Fibroblast of mammary gland (primary cell): ENCODE measurements at regions not wholly inside any gene's neighbourhood (a gene's known extent, or its start where the extent isn't known, plus 50 kb on each side); places are given as distances from the start of the nearest gene placed in this dataset.

ENCODE experiments used
- DNase-seq: peaks from one replicate; pipeline ENCODE4 v3.0.0-alpha.2; 2010; ENCODE audit warnings: low read depth
- H3K4me3 ChIP-seq: 2 replicates; pipeline ENCODE4 v1.5.1; 2011; ENCODE audit warnings: low read depth, mild to moderate bottlenecking, low read length, moderate library complexity; ENCODE audit not compliant: control insufficient read depth
- CTCF ChIP-seq: conservative IDR thresholded peaks from 2 replicates; pipeline ENCODE4 v1.5.1; 2011; ENCODE audit warnings: low read depth, low read length, inconsistent platforms; ENCODE audit not compliant: control insufficient read depth, insufficient read depth

GRCh38 chr2:83756219-83756618 lies 702.9 kb downstream of the SUCLG1 start:
- TF ChIP-seq CTCF, result no peak
- no peak overlapping the region for H3K4me3 ChIP-seq
- no peak for DNase-seq

- no peak for DNase-seq
- no peak overlapping the region for H3K4me3 ChIP-seq
- no peak for TF ChIP-seq CTCF
Measured at GRCh38 chr2:83747141-83747540, 711.9 kb downstream of the SUCLG1 start.

GRCh38 chr2:83744855-83745254 lies 714.2 kb downstream of the SUCLG1 start:
- H3K4me3 ChIP-seq, result no peak overlapping the region
- no peak for DNase-seq
- no peak for TF ChIP-seq CTCF

GRCh38 chr2:83742117-83742782 lies 716.8 kb downstream of the SUCLG1 start:
- DNase-seq, result no peak
- no peak for TF ChIP-seq CTCF
- no peak overlapping the region for H3K4me3 ChIP-seq

- no peak for DNase-seq
- no peak overlapping the region for H3K4me3 ChIP-seq
- TF ChIP-seq CTCF, result no peak
Measured at GRCh38 chr2:83730223-83730622, 728.9 kb downstream of the SUCLG1 start.

GRCh38 chr2:83725735-83726134 lies 733.3 kb downstream of the SUCLG1 start:
- DNase-seq, result no peak
- no peak overlapping the region for H3K4me3 ChIP-seq
- no peak for TF ChIP-seq CTCF

GRCh38 chr2:83705146-83705545 lies 753.9 kb downstream of the SUCLG1 start:
- TF ChIP-seq CTCF, result no peak
- no peak overlapping the region for H3K4me3 ChIP-seq
- DNase-seq, result no peak
